Left colon (tissue), 2 donors: ENCODE measurements at regions not wholly inside any gene's neighbourhood (a gene's known extent, or its start where the extent isn't known, plus 50 kb on each side); places are given as distances from the start of the nearest gene placed in this dataset.
A peak's percentile ranks its signal among the peaks of the same experiment; 100 is the strongest.

ENCODE experiments used
- ATAC-seq: fragments of 200-7000 bp; cut with Tn5 transposase; one replicate; pipeline ENCODE4 v1.9.1; 2020; ENCODE audit warnings: mild to moderate bottlenecking, moderate library complexity
- DNase-seq, 2 donors: peaks; one replicate each; pipeline ENCODE4 v3.0.0-alpha.2; 2020
- intact Hi-C, 2 donors: fragments of 100-400 bp; cut with DNase I in 1 of 2; cut with micrococcal nuclease in 1 of 2; formaldehyde crosslinking; loops; one replicate each; pipeline versions ENCODE4 v1.11.2 to v1.14.0; 2022; cut with DNase I, micrococcal nuclease
- donor health status: DM: no; HTN: no; CAD: no.
- donor health status: DM: yes; HTN: yes; CAD: no.

- intact Hi-C loops: no loop called here
- ATAC-seq (no peak), DNase-seq (no peak)
These were observed 282.5 kb upstream of the THBS1 start for GRCh38 chr15:39298271-39298962.

GRCh38 chr15:39299486-39300267 lies 281.2 kb upstream of the THBS1 start:
- ATAC-seq: no peak
- no peak for DNase-seq
- intact Hi-C loops: no loop called here

GRCh38 chr15:39300451-39301153 lies 280.3 kb upstream of the THBS1 start:
- no peak for ATAC-seq
- no peak for DNase-seq
- intact Hi-C loops: no loop called here

DNA sequence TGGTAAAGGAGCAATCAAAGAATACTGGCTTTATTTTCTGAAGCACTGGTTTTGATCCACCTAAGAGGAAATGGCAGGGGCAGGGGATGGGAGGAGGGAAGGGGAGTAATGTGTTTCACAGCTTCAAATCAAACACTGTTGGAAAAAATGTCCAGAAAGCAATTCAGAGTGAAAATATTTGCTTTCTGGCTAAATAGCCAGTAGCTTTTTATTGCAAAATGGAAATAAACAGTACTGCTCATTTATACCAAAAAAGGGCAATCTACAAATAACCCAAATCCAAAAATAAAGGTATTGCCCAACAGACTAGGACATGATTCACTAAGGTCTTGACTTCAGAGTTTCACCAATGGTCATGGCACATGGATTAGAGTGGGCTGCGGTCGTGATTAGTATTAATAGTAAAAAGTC lies 279.3 kb upstream of the THBS1 start:
- DNase-seq: no peak

GRCh38 chr15:39302936-39303335 lies 277.9 kb upstream of the THBS1 start:
- ATAC-seq: no peak
- intact Hi-C loops: no loop called here
- no peak for DNase-seq

More for the DNA sequence above, 279.3 kb upstream of the THBS1 start:
- intact Hi-C loops: no loop called here
- no peak for ATAC-seq

DNA sequence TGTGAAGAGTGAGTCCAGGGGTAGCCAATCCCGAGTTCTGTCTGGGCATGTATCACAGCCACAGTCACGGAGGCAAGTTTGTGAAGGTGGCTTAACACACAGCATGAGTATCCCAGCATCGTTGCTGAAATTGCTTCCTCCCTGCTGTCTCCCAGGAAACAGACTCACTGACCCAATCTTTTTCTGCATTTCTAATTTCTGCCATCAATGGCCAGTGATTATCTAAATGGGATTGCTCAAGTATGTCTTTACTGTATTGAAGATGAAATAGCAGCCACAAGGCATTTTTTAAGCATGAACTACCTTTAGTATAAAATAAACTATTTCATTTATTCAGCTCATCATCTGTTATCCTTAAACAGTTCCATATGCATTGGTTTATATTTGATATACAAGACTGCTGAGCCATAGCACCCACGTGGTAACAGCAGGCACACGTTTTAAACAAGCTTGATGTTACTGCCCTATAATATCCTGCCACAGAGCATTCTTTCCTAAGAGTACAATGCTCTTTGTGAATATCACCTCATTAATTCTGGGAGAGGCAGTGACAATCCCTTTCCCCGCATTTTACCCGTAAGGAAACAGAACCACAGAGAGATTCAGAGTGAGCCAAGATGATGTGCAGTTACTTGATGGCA lies 276.6 kb upstream of the THBS1 start:
- intact Hi-C loops: no loop called here
- no peak for ATAC-seq

DNA sequence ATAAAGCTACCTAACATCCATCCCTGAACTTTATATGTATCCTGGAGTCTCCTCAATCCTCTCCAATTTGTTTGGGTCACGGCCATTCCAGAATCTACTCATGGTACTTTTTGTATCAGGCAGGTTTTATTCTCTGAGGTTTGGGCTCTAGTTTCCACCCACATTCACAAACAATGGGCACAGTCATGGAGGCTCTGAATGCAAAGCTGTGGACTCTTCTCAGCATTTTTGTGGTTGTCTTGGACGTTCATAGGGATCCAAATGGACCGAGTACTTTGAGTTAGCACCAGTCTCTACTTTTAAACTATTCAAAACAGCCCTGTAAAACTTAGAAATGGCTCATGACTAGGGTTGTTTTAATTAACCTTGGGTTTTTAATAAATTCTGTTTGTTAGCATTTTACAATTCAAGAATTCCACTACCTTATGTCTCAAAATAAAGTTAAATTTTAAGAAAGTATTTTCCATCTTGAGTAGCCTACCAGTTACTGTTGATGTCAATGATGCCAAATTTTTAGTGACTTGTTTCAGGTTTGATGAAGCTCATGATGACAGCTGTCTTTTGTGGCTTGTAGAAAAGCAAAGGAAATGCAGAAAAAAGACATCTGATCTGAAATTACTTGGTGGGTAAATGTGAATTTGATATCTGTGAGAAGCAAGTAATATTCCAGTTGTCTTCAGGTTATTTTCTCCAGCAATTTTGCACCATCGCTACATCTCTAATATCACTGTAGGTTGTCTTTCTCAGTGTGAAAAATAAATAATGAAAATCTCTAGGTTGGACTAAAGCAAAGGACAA lies 275.7 kb upstream of the THBS1 start:
- DNase-seq (no peak), ATAC-seq (no peak)
- intact Hi-C loops: no loop called here

More for the DNA sequence above, 276.6 kb upstream of the THBS1 start:
- DNase-seq: no peak

- no peak for DNase-seq
- ATAC-seq: no peak
- intact Hi-C loops: loop anchor here in 1 of 2 donors (10.0 kb wide), 1 partner anchor 274 kb away; the partner anchor contains the start of gene THBS1
These were observed 270.2 kb upstream of the THBS1 start for GRCh38 chr15:39310633-39311032.

- ATAC-seq (peak; percentile 100), DNase-seq (peak; percentile 49 to 70)
- intact Hi-C loops: loop anchor here in 1 of 2 donors (10.0 kb wide), 1 partner anchor 272 kb away; the partner anchor contains the start of gene THBS1
These were observed 267.9 kb upstream of the THBS1 start for GRCh38 chr15:39312984-39313383.

GRCh38 chr15:39313467-39313866 lies 267.4 kb upstream of the THBS1 start:
- intact Hi-C loops: loop anchor here in 1 of 2 donors (10.0 kb wide), 1 partner anchor 271 kb away; the partner anchor contains the start of gene THBS1
- no peak for DNase-seq
- ATAC-seq: peak; percentile 60

DNA sequence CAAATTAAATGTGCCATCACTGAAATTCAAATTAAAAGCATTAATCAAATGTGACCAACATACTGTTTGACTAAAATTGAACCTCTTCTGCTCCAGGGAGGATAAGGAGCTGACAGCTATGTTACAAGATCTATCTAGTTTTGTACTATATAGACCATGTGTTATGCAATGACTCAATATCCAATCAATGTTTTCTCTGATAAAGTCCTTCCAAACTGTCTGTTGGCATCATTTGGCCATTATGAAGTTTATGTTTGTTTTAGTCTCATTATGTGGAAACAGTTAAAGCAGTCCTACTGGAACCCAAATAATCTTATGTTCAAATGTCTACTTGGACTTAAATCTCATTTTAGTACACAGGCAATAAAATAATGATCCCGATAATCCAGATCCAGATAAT lies 267.0 kb upstream of the THBS1 start:
- DNase-seq (no peak), ATAC-seq (no peak)
- intact Hi-C loops: loop anchor here in 1 of 2 donors (10.0 kb wide), 1 partner anchor 271 kb away; the partner anchor contains the start of gene THBS1

GRCh38 chr15:39315206-39315850 lies 265.6 kb upstream of the THBS1 start:
- DNase-seq (no peak), ATAC-seq (no peak)
- intact Hi-C loops: loop anchor here in 1 of 2 donors (10.0 kb wide), 1 partner anchor 269 kb away; the partner anchor contains the start of gene THBS1

DNA sequence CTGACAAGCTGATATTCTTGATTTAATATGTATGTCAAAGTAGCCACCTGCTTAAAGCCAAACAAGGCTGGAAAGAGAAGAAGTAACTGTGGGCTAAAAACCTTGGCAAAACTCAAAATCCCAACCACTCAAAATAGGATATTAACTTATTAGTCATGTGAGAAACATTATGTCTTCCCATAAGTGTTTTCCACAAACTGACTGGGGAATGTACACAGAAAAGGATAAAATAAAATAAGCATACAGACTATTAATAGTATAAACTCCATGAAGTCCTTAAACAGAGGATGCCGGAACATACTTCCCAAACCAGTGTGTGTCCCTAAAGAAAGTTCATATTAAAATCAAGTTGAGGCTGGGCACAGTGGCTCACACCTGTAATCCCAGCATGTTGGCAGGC lies 263.7 kb upstream of the THBS1 start:
- intact Hi-C loops: loop anchor here in 1 of 2 donors (10.0 kb wide), 1 partner anchor 268 kb away; the partner anchor contains the start of gene THBS1
- no peak for DNase-seq
- no peak for ATAC-seq

DNA sequence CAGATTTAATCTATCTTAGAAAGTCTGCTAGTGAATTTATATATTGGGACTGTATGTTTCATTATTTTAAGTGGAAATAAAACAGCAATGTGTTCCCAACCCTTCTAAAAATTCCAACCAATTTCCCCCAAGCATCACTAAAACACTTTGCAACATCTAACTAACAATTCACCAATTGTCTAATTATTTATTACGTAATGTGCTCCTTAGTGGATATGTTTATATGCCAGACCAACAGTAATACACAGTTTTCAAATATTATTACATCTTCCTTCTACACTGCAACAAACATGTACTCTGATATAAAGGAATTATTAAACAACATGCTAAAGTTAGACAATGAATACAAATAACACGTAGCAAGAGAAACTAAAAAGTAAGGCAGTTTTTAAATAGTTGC lies 262.6 kb upstream of the THBS1 start:
- DNase-seq (no peak), ATAC-seq (no peak)
- intact Hi-C loops: loop anchor here in 1 of 2 donors (10.0 kb wide), 1 partner anchor 267 kb away; the partner anchor contains the start of gene THBS1

DNA sequence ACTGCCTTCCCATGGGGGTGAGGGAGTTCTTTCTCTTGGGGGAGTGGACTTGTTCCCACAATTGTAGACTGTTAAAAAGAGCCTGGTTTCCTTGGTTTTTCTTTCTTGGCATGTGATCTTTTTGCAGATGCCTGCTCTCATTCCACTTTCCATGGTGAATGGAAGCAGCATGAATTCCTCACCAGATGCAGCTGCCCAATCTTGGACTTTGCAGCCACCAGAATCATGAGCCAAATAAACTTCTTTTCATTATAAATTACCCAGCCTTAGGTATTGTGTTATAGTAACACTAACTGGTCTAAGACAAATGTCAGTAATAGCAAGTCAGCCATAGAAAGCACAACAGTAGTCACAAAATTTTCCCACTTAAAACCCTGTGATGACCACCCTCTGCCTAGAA lies 260.5 kb upstream of the THBS1 start:
- ATAC-seq: no peak
- no peak for DNase-seq
- intact Hi-C loops: no loop called here

GRCh38 chr15:39320886-39321285 lies 260.0 kb upstream of the THBS1 start:
- ATAC-seq (no peak), DNase-seq (no peak)
- intact Hi-C loops: no loop called here

DNA sequence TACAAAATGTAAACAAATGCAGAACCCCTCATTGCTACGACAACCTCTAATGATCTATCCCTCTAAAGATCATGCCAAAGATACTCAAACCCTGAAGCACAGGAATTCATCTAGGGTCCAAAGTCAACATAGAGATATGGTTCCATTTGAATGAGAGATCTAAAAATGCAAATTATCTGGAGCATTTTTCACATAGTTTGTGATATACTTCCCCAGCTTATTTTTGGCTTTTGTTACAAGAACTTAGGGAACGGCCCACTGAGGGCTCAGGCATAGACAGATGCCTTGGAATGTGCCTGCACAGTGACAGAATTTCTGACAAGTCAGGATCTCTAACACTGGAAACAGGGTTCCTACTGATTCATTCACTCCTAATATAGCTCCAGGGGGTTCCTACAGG lies 258.9 kb upstream of the THBS1 start:
- intact Hi-C loops: no loop called here
- ATAC-seq: no peak
- no peak for DNase-seq

GRCh38 chr15:39323157-39323556 lies 257.7 kb upstream of the THBS1 start:
- ATAC-seq (no peak), DNase-seq (no peak)
- intact Hi-C loops: no loop called here
